ENCODE measurements at regions not wholly inside any gene's neighbourhood (a gene's known extent, or its start where the extent isn't known, plus 50 kb on each side); places are given as distances from the start of the nearest gene placed in this dataset.

DNA sequence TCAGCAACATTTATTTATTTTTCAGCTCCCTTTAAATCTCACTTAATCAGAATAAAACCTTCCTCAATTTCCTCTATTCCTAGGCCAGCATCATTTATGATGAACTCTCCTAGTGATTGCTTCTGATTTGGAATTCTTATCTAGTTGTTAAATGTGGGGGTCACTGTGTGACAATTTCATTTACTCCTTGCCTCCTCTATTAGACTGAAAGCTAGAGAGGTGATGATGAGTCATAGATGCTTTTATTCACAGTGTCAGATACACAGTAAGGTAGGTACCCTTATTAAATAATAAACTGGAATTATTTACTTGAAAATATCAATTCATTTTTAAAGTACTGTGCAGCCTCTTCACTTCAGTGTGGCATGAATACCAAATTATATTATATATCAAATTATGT is 960.6 kb downstream of the MAT2B start:
- no peak overlapping the region for H3K27ac Mint-ChIP-seq
- H3K4me3 Mint-ChIP-seq, result no peak overlapping the region
- H3K9me3 Mint-ChIP-seq, result no peaks in the 10 kb centered on the region
- no peaks in the 10 kb centered on the region for H3K4me1 Mint-ChIP-seq (ENCODE audit: low read depth)
- intact Hi-C loops (cut with micrococcal nuclease), result no loop called here
- no peaks in the 10 kb centered on the region for H3K36me3 Mint-ChIP-seq (ENCODE audit: low read depth)
- H3K27me3 Mint-ChIP-seq, result no peaks in the 10 kb centered on the region

DNA sequence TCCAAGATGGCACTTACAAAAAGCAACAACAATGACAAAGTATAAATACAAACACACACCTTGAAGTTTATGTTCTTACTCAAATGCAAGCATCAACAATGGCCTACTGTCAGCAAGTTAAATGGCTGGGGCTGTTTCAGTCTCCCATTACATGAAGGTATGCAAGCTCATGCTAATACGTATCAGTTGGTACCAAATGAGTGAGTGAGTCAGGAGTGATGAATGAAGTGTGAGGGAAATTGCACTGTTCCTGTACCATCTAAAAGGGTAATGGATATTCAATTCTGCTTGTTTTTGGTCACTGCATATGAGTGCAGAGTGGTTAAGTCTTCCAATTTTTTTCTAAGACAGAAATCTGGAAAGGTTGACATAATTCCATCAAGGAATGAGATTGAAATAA is 964.9 kb downstream of the MAT2B start:
- H3K27ac Mint-ChIP-seq, result no peak overlapping the region
- intact Hi-C loops (cut with micrococcal nuclease), result no loop called here
- H3K4me1 Mint-ChIP-seq (ENCODE audit: low read depth), result no peaks in the 10 kb centered on the region
- no peak overlapping the region for H3K4me3 Mint-ChIP-seq
- H3K27me3 Mint-ChIP-seq, result no peaks in the 10 kb centered on the region
- no peaks in the 10 kb centered on the region for H3K9me3 Mint-ChIP-seq
- H3K36me3 Mint-ChIP-seq (ENCODE audit: low read depth), result no peaks in the 10 kb centered on the region

DNA sequence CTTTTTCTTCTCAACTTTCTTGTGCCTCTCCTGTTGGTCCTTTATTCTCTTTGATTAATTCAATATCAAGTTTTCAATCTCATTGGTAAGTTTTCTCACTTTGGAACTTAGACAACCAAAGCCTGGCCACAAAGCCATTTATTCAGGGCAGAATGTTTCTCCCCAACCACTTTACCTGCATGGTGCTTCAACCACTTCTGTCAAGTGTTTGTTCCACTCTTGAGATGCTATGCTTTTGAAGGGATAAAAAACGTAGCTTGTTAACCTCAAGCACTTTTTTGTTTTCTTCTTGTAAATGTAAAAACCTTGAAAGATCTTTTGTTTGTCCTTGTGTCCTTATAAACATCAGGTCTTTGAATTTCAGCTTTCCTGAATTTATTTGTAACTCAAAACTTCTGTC is 966.7 kb downstream of the MAT2B start:
- Mint-ChIP-seq H3K36me3 (ENCODE audit: low read depth) (no peaks in the 10 kb centered on the region), H3K27ac (no peak overlapping the region), H3K9me3 (no peaks in the 10 kb centered on the region), H3K27me3 (no peaks in the 10 kb centered on the region), H3K4me3 (no peak overlapping the region), H3K4me1 (ENCODE audit: low read depth) (no peaks in the 10 kb centered on the region)
- intact Hi-C loops (cut with micrococcal nuclease), result no loop called here

DNA sequence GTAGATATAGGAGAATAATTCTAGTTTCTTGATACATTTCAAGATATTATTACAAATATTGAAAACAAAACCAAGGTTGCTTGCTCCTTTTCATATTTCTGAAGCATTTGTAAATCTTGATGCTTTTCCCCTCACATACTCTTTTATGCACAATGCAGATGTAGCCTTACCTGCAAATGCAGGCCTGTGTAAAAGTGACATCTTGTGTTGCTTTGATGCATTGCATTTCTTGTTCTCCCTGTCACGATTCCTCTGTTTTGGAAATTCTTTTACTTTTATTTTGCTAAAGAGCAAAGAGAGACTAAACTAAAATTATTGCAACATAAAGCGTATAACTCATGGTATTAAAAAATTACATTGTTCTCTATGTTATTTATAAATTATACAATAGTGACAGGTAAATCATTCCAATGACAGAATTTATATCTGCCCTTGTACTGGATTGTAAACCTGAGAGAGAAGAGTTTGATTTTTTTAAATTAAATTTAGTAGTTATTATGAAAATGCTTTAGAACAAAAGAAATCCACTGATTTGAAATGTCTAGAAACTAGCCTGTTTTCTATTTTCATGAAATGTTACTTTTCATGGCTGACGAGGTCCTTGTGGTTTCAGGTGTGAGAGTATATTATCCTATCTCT is 970.0 kb downstream of the MAT2B start:
- Mint-ChIP-seq H3K9me3 (no peaks in the 10 kb centered on the region), H3K27me3 (no peaks in the 10 kb centered on the region), H3K4me3 (no peak overlapping the region), H3K36me3 (ENCODE audit: low read depth) (no peaks in the 10 kb centered on the region), H3K27ac (no peak overlapping the region), H3K4me1 (ENCODE audit: low read depth) (no peaks in the 10 kb centered on the region)
- intact Hi-C loops (cut with micrococcal nuclease), result no loop called here

DNA sequence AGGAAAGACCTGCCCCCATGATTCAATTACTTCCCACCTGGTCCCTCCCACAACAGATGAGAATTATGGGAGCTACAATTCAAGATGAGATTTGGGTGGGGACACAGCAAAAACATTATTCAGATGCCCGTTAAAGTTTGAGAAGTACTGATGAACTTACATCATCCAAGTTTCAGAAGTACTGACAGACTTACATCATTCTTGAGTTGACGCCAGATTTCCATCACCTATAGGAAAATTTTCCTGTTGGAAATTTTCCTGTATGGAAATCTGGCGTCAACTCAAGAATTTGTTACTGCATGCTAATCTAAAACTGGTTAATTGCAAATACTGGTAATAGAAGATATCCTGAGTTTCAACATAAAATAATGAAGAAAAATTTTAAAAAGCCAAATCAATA is 975.9 kb downstream of the MAT2B start:
- H3K27ac Mint-ChIP-seq, result no peak overlapping the region
- no peaks in the 10 kb centered on the region for H3K4me1 Mint-ChIP-seq (ENCODE audit: low read depth)
- no peak overlapping the region for H3K4me3 Mint-ChIP-seq
- H3K27me3 Mint-ChIP-seq, result no peaks in the 10 kb centered on the region
- H3K9me3 Mint-ChIP-seq, result no peaks in the 10 kb centered on the region
- H3K36me3 Mint-ChIP-seq (ENCODE audit: low read depth), result no peaks in the 10 kb centered on the region
- intact Hi-C loops (cut with micrococcal nuclease), result no loop called here

DNA sequence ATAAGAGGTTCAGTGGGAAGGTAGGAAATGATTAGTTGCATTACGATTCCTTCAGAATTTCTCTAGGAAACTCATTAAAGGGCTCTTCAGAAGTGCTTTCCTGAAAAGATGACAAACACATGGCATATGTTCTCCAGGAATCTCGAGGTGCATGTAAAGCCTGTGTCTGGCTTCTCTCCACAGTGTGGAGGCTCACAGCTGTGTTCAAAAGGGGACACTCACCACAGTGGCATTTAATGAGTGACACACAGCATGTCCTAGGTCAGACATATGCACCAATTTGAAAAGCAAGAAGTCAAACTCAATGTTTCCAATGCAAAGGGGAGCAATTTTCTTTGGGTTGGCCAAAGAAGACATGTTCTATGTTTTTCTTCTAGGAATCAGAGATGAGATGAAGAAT is 976.9 kb downstream of the MAT2B start:
- intact Hi-C loops (cut with micrococcal nuclease), result no loop called here
- no peak overlapping the region for H3K27ac Mint-ChIP-seq
- no peaks in the 10 kb centered on the region for H3K36me3 Mint-ChIP-seq (ENCODE audit: low read depth)
- no peaks in the 10 kb centered on the region for H3K4me1 Mint-ChIP-seq (ENCODE audit: low read depth)
- H3K27me3 Mint-ChIP-seq, result no peaks in the 10 kb centered on the region
- H3K4me3 Mint-ChIP-seq, result no peak overlapping the region
- H3K9me3 Mint-ChIP-seq, result no peaks in the 10 kb centered on the region

DNA sequence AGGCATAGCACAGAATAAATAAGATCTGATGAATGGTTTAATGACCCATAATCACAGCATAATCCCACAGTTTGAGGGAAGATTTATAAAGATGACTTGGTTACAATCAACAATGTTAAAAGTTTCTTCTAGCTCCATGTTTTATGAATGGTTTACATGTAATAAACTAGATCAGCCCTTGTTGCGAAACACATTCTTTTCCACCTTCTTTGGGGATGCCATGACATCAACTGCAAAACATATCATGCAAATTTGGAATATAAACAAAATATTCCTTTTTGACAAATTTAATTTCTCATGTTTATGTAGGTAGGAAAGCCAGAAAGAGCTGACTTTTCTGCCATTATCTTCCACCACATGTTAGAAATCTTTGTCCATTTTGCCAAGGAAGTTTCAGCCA is 979.5 kb downstream of the MAT2B start:
- H3K4me1 Mint-ChIP-seq (ENCODE audit: low read depth), result no peaks in the 10 kb centered on the region
- no peak overlapping the region for H3K4me3 Mint-ChIP-seq
- no peak overlapping the region for H3K27ac Mint-ChIP-seq
- no peaks in the 10 kb centered on the region for H3K36me3 Mint-ChIP-seq (ENCODE audit: low read depth)
- no peaks in the 10 kb centered on the region for H3K27me3 Mint-ChIP-seq
- intact Hi-C loops (cut with micrococcal nuclease), result no loop called here
- H3K9me3 Mint-ChIP-seq, result no peaks in the 10 kb centered on the region

DNA sequence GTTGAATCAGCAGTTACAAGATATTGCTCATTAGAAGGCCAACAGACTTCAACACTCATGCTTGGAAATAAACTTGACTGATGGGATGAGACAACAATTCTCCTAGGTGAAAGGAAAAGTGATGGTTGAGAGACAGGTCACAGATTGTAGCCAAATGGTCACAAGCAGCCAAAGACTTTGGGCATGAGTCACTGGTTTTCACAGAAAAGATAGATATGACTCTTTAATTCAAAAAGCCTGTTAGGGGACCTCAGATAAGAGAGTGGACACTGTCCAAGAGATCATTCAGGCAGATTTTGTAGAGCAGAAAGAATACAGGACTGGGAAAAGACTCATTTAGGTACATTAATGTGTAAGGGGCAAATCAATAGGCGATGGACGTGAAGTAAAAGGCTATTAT is 982.5 kb downstream of the MAT2B start:
- intact Hi-C loops (cut with micrococcal nuclease), result no loop called here
- no peak overlapping the region for H3K4me3 Mint-ChIP-seq
- H3K27ac Mint-ChIP-seq, result no peak overlapping the region
- no peaks in the 10 kb centered on the region for H3K27me3 Mint-ChIP-seq
- H3K36me3 Mint-ChIP-seq (ENCODE audit: low read depth), result no peaks in the 10 kb centered on the region
- no peaks in the 10 kb centered on the region for H3K9me3 Mint-ChIP-seq
- no peaks in the 10 kb centered on the region for H3K4me1 Mint-ChIP-seq (ENCODE audit: low read depth)

DNA sequence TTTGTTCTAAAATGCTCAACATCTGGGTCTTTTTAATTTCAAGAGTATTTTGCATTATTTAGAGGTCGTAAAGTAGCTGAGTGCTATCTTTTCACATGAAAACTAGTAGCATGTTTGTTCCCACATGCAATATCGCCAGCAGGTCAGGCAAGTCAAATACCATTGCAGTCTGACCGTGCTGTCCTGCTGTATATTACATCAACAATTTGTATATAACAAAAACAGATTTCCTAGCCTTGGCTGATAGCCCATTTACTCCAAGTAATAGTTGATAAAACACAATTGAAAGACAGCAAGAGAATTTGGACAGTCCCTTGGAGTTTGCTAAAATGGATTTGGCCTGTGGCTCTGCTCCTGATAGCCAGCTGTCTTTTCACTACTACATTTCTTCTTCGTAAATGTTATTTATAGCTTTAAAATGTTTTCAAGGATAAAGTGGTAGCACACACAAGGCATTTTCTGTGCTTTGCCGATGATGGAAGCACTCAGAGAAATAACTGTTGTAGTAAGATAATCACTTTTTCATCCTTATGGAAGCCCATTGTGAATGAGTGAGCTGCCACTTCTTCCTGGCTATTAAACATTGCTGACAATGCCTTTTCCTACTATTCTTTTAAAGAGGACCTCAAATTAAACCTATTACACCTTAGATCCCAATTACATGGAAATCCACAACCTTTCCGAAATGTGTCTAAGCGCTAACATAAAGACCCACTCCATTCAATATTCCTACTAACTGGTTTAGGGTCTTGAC is 992.1 kb downstream of the MAT2B start:
- no peaks in the 10 kb centered on the region for H3K27me3 Mint-ChIP-seq
- no peak overlapping the region for H3K27ac Mint-ChIP-seq
- H3K4me3 Mint-ChIP-seq, result no peak overlapping the region
- H3K4me1 Mint-ChIP-seq (ENCODE audit: low read depth), result no peaks in the 10 kb centered on the region
- intact Hi-C loops (cut with micrococcal nuclease), result no loop called here
- no peaks in the 10 kb centered on the region for H3K36me3 Mint-ChIP-seq (ENCODE audit: low read depth)
- H3K9me3 Mint-ChIP-seq, result no peaks in the 10 kb centered on the region

DNA sequence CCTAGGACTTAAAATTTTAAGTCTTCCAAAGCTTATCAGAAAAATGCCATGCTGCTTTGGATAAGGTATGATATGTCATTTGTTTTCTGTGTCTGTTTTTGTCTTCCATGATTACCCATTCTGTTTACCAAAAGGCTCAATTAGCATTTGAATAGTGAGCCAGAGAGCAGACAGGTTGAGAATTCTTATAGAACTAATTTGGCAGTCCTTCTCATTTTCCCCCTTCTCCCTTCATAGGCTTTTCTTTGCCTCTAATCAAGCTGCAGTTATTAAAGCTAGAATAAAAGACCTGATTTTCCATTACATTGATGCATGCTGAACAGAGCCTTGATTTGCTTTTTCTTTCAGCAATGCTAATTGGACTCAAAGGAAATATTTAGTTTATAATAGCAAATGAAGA is 993.0 kb downstream of the MAT2B start:
- intact Hi-C loops (cut with micrococcal nuclease), result no loop called here
- Mint-ChIP-seq H3K9me3 (no peaks in the 10 kb centered on the region), H3K4me1 (ENCODE audit: low read depth) (no peaks in the 10 kb centered on the region), H3K27me3 (no peaks in the 10 kb centered on the region), H3K27ac (no peak overlapping the region), H3K4me3 (no peak overlapping the region), H3K36me3 (ENCODE audit: low read depth) (no peaks in the 10 kb centered on the region)

DNA sequence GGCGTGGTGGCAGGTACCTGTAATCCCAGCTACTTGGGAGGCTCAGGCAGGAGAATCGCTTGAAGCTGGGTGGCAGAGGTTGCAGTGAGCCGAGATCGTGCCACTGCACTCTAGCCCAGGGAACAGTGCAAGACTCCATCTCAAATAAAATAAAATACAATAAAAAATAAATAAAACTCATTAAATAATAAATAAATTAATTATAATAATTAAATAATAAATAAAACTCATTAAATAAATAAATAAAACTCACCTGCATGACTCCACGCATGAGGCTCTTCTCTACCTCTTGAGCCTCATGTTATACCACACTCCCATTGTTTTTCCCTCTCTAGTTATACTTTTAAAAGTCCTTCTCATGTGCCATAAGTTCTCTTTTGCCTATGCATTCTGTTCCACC is 995.4 kb downstream of the MAT2B start:
- Mint-ChIP-seq H3K9me3 (no peaks in the 10 kb centered on the region), H3K27ac (no peak overlapping the region), H3K4me1 (ENCODE audit: low read depth) (no peaks in the 10 kb centered on the region), H3K27me3 (no peaks in the 10 kb centered on the region), H3K36me3 (ENCODE audit: low read depth) (no peaks in the 10 kb centered on the region), H3K4me3 (no peak overlapping the region)
- intact Hi-C loops (cut with micrococcal nuclease), result loop anchor here (10.0 kb wide), 1 partner anchor 704 kb away; no protein-coding TSS in a partner anchor

DNA sequence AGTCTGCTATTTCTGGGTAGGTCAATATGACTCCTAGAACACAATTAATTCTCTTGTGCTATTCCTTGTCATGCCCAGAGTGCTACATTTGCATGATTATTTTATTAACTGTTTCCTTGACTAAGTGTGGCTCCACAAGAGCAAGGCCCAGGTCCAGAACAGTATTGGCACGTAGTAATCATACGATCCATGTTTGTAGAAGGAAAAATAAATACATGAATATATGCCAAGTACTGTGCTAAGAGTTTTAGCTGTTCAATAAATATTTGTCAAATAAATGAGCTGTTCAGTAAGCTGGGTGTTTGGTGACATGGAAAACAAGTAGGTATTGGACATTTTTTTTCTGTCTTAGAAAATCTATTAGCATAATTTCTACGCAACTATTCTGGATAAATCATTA is 995.9 kb downstream of the MAT2B start:
- intact Hi-C loops (cut with micrococcal nuclease), result loop anchor here (10.0 kb wide), 1 partner anchor 703 kb away; no protein-coding TSS in a partner anchor
- H3K27me3 Mint-ChIP-seq, result no peaks in the 10 kb centered on the region
- H3K9me3 Mint-ChIP-seq, result no peaks in the 10 kb centered on the region

DNA sequence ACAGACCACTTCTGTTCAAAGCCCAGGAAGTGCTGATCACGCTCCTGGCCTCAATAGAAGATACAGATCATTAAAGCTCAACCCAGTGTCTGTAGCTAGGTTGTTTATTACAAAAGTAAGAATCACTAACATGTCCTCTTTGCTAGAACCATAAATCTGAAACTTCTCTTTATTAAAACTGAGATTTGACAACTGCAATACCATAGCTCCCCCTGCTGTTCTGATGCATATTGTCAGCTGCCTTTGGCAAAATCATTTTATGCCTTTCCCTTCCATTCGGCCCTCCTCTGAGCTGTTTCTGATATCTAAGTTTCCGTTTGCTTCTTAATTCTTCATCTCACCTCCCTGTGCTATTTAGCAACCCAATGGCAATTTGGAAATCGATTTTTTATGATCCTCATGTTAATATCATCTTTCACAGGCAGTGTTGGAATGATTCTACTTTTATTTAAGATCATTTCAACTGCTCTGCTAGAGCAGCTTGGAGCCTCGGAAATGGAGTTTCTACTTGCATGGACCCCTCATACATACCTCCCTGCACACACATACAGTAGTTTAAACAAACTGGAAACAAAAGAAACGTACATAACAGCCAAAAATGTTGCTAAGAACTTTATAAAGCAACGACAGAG is 998.8 kb downstream of the MAT2B start:
- Mint-ChIP-seq H3K36me3 (ENCODE audit: low read depth) (no peaks in the 10 kb centered on the region), H3K27me3 (no peaks in the 10 kb centered on the region), H3K27ac (no peak overlapping the region), H3K4me3 (no peak overlapping the region), H3K4me1 (ENCODE audit: low read depth) (no peaks in the 10 kb centered on the region), H3K9me3 (no peaks in the 10 kb centered on the region)
- intact Hi-C loops (cut with micrococcal nuclease), result loop anchor here (1.0 to 10.0 kb wide), 3 partner anchors 491 to 940 kb away; no protein-coding TSS in a partner anchor

More for the DNA sequence above, 995.9 kb downstream of the MAT2B start:
- no peaks in the 10 kb centered on the region for H3K4me1 Mint-ChIP-seq (ENCODE audit: low read depth)
- no peak overlapping the region for H3K4me3 Mint-ChIP-seq
- no peak overlapping the region for H3K27ac Mint-ChIP-seq
- no peaks in the 10 kb centered on the region for H3K36me3 Mint-ChIP-seq (ENCODE audit: low read depth)

DNA sequence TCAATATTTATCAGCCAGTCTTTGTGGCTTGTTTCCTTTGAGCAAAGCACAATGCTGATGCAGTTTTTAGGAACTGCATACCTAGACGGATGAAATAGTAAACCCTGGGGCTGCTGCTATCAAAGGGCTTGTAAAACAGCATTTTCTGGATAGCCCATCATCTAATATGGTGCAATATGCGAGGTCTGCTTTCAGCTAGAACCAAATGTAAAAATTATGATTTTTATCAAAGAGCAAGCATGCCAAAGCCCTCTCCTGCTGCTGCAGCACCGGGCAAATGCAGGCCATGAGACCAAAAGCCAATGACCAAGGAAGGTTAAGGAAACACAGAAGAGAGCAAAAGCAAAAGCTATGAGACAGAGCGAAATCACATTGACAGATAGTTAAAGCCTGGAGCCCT is 1000.4 kb downstream of the MAT2B start:
- Mint-ChIP-seq H3K27ac (no peak overlapping the region), H3K27me3 (no peaks in the 10 kb centered on the region), H3K4me1 (ENCODE audit: low read depth) (no peaks in the 10 kb centered on the region), H3K4me3 (no peak overlapping the region), H3K36me3 (ENCODE audit: low read depth) (no peaks in the 10 kb centered on the region), H3K9me3 (no peaks in the 10 kb centered on the region)
- intact Hi-C loops (cut with micrococcal nuclease), result loop anchor here (10.0 kb wide), 1 partner anchor 699 kb away; no protein-coding TSS in a partner anchor

Data from dendritic cell treated with granulocyte-macrophage colony-stimulating factor and Interleukin-4, amounts not matched to agents 40 ng/mL and 50 ng/mL, for 4 days (primary cell).